HG03521 (cell line): ENCODE measurements at regions not wholly inside any gene's neighbourhood (a gene's known extent, or its start where the extent isn't known, plus 50 kb on each side); places are given as distances from the start of the nearest gene placed in this dataset.
"Not testable (repeated sequence)": the region's sequence is repeated elsewhere in the genome, so short reads cannot be mapped to it uniquely, and the experiment has no call there.

Experiments used
- ATAC-seq: cut with Tn5 transposase; IDR thresholded peaks from one replicate; pipeline ENCODE4 v1.9.1; 2021; ENCODE audit warnings: mild to moderate bottlenecking, moderate library complexity; ENCODE audit not compliant: unreplicated experiment

- ATAC-seq: no peak
Measured at GRCh38 chr1:198932351-198932991, 293.6 kb downstream of the PTPRC start.

- ATAC-seq: no peak
Measured at GRCh38 chr1:198933515-198934222, 294.8 kb downstream of the PTPRC start.

- no peak for ATAC-seq
Measured at GRCh38 chr1:198934426-198934825, 295.6 kb downstream of the PTPRC start.

DNA sequence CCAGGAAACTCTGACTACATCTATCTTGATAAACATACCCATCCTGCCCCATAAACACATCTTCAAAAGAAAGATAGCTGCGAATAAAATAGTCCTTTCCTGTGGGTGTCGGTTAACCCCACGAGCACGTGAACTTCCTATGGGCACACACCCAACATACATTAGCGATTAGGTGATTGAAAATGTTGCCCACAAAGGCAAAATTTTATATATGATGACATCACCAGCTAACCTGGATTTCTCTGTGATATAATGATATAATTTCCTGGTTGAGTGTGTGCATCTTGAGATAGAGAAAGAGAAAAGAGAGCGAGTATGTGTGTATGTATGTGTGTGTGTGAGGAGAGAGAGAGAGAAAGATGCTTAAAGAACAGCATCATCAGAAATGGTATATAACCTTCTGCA is 296.1 kb downstream of the PTPRC start:
- no peak for ATAC-seq

- ATAC-seq: peak; percentile 43
Measured at GRCh38 chr1:198935306-198935921, 296.6 kb downstream of the PTPRC start.

GRCh38 chr1:198936371-198937083 is 297.7 kb downstream of the PTPRC start:
- no peak for ATAC-seq

- peak; percentile 92 for ATAC-seq
Measured at GRCh38 chr1:198937231-198938031, 298.6 kb downstream of the PTPRC start.

GRCh38 chr1:198939286-198939685 is 300.4 kb downstream of the PTPRC start:
- ATAC-seq: no peak

DNA sequence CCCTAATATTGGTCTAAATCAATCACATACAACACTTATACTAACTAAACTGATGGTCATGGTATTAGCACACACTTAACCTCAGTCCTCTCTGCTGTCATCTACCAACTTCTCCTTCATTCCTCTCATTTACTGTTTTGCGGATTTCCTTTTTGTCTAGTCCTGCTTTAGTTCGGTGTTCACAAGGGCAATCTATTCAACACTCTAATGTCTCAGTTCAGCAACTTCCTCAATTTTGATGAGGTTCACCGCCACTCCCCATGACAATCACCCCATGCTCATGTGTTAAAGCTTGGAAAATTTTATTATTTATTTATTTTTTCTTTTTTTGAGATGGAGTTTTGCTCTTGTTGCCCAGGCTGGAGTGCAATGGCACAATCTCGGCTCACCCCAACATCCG is 301.1 kb downstream of the PTPRC start:
- no peak for ATAC-seq

- ATAC-seq: no peak
Measured at GRCh38 chr1:198942466-198942865, 303.6 kb downstream of the PTPRC start.

DNA sequence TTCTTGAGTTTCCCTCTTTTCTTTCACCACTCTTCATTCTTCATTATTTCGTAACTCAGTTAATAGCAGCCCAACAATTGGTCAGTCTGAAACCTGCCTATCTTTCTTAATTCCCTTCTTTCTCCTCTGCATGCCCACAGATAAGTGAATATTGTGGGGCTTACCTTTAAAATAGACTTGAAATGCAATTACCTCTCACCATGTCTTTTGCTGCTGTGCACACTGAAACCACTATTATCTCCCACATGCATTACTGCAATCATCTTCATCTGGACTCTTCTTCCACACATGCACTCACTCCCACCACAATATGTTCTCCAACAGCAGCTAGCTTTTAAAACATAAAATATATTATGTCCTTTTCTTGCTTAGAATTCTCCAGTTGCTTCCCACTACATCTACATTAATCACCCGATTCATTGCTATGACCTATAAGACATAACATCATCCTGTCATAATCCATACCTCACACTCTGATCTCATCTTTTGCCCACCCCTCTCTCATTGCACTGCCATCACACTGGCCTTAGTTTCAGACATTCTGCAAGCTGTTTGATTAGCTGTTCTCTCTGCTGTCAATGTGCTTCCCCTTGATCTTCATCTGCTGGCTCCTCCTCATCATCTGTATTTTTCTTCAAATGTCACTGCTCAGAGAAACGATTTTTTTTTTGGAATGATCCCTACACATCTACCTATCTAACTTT is 304.8 kb downstream of the PTPRC start:
- no peak for ATAC-seq

- ATAC-seq: no peak
Measured at GRCh38 chr1:198947456-198947855, 308.6 kb downstream of the PTPRC start.

DNA sequence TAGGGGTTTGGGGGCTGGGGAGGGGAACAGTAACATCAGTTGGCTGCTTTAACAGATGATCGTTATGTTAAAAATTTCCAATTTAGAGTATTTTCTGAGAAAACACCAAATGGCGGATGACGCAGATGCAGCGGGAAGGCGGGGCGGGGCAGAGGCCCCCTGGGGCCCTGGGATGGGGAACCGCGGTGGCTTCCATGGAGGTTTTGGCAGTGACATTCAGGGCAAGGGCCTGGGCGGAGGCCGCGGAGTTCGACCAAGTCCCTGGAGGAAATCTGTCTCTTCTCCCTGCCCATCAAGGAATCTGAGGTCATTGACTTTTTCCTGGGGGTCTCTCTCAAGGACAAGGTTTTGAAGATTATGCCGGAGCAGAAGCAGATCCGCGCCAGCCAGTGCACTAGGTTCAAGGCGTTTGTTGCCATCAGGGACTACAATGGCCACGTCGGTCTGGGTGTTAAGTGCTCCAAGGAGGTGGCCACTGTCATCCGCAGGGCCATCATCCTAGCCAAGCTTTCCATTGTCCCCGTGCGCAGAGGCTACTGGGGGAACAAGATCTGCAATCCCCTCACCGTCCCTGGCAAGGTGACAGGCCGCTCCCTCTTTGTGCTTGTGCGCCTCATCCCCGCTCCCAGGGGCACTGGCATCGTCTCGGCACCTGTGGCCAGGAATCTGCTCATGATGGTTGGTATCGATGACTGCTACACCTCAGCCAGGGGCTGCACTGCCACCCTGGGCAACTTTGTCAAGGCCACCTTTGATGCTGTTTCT is 310.2 kb downstream of the PTPRC start:
- no peak for ATAC-seq

DNA sequence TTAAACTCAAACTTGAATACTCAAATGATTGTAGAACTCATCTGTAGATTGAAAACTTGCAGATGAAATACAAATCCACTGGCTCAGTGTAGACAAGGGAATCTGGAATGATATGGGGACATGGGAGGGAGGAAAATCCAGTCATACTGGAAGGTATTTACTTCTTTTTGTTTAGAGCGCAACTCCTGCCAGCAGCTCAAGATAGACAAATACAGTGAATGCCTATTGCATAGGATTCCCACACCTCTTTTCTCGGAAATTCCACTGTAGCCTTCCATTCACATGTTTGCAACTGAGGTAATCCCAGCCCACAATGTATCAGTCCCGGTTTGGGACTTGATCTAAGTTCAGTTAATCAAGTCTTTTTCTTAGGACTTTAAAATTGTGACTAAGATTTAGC is 311.2 kb downstream of the PTPRC start:
- no peak for ATAC-seq

DNA sequence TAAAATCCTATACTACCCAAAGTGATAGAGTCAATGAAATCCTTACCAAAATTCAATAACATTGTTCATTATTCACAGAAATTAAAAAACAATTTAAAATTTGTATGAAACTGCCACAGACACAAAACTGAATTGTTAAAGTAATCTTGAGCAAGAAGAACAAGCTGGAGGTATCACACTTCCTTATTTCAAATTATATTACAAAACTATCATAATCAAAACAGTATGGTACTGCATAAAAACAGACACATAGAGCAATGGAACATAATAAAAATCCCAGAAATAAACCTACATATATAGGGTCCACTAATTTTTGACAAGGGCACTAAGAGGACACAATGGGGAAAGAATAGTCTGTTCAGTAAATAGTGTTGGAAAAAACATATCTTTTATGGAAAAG is 316.2 kb downstream of the PTPRC start:
- no peak for ATAC-seq

GRCh38 chr1:198957044-198957443 is 318.2 kb downstream of the PTPRC start:
- ATAC-seq: no peak

- ATAC-seq: no peak
Measured at GRCh38 chr1:198959032-198959431, 320.2 kb downstream of the PTPRC start.

- ATAC-seq: no peak
Measured at GRCh38 chr1:198959676-198960075, 320.8 kb downstream of the PTPRC start.

DNA sequence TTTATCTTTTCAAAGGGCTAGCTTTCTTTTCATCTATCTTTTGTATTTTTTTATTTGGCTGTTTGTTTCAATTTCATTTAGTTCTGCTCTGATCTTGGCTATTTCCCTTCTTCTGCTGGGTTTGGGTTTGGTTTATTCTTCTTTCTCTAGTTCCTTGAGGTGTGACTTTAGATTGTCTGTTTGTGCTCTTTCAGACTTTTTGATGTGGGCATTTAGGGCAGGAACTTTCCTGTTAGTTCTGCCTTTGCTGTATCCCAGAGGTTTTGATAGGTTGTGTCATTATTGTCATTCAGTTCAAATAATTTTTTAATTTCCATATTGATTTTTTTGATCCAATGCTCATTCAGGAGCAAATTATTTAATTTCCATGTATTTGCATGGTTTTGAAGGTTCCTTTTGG is 325.0 kb downstream of the PTPRC start:
- not testable (repeated sequence) for ATAC-seq
